Stimulated activated CD4-positive, alpha-beta T cell treated with anti-CD3 and anti-CD28 coated beads, Interleukin-1b, Interleukin-23, amount 100 ng/mL, for 1 hour (primary cell): ENCODE measurements at regions not wholly inside any gene's neighbourhood (a gene's known extent, or its start where the extent isn't known, plus 50 kb on each side); places are given as distances from the start of the nearest gene placed in this dataset.
"Not testable (repeated sequence)": the region's sequence is repeated elsewhere in the genome, so short reads cannot be mapped to it uniquely, and the experiment has no call there.

Experiments used
- DNase-seq, 2 donors: peaks; one replicate each; pipeline ENCODE4 v3.0.0-alpha.2; 2020; ENCODE audit warnings: low read depth in 2 of 2

GRCh38 chr20:29320216-29320949 is 1937.1 kb upstream of the DEFB115 start:
- not testable (repeated sequence) for DNase-seq

DNA sequence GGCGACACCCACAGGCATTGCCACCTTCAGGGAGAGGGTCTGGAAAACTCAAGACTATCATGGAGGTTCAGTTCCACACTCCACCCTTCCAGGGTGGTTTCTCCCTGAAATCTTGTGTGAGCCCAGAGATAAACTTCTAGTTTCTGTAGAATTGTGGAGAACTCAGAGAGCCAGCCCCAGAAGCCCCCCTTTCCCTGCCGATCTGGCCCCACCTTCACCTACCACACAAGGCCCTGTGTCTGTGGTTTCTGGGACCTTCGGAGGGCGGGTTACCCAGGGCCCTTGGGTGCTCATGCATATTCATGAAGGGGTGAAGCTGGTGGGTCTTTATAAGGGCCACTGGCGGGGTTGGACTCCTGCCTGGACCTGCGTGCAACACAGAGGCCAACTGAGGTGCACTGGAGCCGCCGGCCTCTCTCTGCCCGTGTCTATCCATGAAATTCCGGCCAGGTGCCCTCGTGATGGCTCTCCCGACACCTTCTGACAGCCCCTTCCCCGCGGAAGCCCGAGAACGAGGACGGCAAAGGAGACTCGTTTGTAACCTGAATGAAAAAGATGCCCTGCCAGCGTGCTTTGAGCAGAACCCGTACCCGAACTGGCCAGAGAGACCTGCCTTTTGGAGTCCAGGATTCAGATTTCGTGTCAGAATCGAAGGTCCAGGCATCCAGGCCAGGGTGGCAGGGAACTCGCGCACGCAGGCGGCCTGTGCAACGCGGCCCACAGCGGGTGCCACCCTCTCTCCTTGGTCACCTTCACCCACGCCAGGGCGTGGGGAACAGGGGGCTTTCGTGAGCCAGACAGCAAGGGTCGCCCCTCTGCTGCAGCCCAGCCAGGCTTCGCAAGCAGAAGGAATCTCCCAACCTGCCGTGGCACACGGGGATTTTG is 1933.6 kb upstream of the DEFB115 start:
- not testable (repeated sequence) for DNase-seq

DNA sequence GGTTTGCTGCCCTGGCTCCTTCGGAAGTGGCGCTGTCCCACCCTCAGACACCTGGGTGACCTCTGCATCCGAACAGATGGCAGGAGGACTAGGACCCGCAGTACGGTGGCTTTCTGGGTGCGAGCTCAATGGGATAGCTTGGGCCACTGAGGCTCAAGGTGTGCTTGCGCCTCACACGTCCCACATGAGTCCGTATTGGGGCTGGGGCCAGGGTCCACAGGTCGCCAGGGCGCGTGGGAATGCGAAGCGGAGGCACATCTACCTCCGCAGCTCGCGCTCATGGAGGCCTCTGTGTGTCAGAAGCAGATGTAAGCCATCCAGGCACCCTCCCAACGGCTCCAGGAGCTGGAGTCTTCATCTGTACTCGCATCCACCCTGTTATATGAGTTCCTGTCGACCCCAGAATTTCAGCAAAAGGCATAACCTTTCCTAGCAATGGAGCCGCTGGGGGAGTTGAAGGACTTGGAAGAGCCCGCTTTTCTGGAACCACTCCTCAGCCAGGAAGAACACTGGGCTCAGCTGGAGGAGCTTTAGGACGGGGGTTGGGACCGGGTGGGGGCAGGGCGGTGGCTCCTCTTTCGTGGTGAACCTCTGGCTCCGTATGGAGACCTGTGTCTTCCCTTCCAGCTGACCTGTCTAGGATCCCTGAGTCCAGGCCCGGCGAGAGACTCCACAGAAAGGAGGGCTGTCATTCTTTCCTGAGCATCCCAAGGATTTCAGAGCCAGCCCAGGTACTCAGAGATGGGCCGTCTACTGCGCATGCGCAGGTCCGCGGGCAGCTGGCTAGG is 1932.8 kb upstream of the DEFB115 start:
- not testable (repeated sequence) for DNase-seq

DNA sequence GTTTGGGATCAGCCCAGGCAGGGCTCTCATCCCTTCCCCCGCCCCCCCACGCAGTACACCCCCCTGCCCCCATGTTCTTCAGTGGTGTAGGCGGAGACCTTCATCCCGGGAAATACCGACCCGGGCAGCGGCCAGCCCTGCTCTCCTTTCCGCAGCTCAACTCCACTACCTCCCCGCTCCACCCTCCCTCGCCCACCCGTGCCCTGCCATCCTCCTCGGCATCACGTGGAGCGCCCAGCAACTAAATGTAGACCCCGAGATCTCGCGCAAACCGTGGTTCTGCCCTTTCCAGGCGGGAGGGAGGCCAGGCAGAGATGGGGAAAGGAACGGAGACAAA is 1932.2 kb upstream of the DEFB115 start:
- no peak for DNase-seq

- DNase-seq: not testable (repeated sequence)
Measured at GRCh38 chr20:29325781-29326180, 1931.7 kb upstream of the DEFB115 start.

GRCh38 chr20:29326376-29327070 is 1930.9 kb upstream of the DEFB115 start:
- DNase-seq: no peak

- not testable (repeated sequence) for DNase-seq
Measured at GRCh38 chr20:29327600-29328420, 1929.7 kb upstream of the DEFB115 start.

GRCh38 chr20:29330429-29331115 is 1926.9 kb upstream of the DEFB115 start:
- DNase-seq: not testable (repeated sequence)

- no peak for DNase-seq
Measured at GRCh38 chr20:29349836-29350235, 1907.6 kb upstream of the DEFB115 start.

DNA sequence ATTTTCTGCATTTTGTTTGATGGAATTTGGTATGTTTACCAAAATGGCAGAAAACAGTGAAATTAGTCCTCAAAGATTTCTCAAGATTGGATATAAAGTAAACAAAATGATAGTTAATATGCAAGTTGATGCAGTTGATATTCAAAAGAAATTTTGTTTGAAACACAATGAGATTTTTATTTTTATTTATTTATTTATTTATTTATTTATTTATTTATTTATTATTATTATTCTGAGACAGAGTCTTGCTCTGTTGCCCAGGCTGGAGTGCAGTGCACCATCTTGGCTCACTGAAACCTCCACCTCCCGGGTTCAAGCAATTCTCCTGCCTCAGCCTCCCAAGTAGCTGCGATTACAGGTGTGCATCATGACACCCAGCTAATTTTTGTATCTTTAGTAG is 1881.5 kb upstream of the DEFB115 start:
- DNase-seq: not testable (repeated sequence)

- not testable (repeated sequence) for DNase-seq
Measured at GRCh38 chr20:29392853-29393252, 1864.6 kb upstream of the DEFB115 start.

GRCh38 chr20:29408034-29408695 is 1849.3 kb upstream of the DEFB115 start:
- DNase-seq: no peak

- DNase-seq: not testable (repeated sequence)
Measured at GRCh38 chr20:29408707-29409106, 1848.8 kb upstream of the DEFB115 start.

DNA sequence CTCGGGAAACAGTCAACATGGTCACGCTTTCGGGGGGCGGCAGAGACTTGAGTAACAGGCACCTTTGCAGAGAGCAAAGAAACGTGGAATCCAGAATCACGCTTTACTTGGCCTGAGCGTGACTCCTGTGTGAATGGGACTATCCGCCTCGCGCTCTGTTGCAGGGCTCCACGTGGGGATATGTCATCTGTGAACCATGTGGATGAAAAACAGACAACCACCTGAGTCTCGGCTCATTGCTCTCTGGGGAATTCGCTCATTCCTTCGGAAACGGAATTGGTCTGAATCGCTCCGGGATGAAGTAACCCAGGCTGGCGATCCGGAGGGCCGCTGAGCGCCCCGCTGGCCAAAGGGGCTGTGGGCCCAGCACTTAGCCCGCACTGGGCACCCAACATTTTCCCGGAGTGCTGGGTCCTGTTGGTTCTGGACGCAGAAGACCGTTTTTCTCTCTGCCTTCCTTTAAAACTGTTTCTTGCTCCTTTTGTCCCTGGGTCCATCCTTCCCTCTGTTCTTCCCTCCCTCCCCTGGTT is 1848.2 kb upstream of the DEFB115 start:
- DNase-seq: not testable (repeated sequence)

GRCh38 chr20:29409833-29410805 is 1847.3 kb upstream of the DEFB115 start:
- no peak for DNase-seq

DNA sequence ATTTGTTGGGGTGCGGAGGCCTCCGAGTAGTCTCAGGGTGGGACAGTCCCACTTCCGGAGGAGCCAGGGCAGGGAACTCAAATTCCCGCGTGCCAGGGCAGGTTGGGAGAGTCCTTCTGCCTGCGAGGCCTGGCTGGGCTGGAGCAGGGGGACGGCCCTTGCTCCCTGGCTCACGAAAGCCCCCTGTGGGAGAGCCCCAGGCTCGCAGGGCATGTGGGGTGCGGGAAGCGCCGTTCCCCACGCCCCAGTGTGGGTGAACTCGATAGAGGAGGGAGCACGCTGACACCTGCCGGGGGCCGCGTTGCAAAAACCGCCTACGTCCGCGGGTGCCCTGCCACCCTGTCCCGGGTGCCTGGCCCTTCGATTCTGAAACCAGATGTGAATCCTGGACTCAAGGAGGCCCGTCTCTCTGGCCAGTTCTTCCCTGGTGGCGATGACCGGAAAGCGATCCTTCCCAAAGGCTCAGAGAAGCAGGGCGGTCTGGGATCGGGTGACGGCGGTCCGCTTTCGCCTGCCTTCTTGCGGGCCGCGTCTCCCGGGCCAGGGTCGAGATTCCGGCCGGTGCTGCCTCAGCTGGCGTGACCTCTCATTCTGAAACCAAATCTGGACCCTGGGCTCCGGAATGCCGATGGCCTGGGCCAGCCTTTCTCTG is 1846.5 kb upstream of the DEFB115 start:
- no peak for DNase-seq

DNA sequence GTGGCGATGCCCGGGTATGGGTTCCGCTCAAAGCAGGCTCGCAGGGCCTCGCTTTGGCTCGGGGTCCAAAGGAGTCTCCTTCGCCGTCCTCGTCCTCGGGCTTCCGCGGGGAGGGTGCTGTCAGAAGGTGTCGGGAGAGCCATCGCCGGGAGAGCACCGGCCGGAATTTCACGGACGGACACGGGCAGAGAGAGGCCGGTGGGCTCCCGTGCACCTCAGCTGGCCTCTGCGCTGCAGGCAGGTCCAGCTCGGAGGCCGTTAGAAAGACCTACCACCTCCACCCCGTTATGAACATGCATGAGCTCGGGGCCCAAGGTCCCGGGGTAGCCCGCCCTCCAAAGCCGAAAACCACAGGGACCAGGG is 1846.0 kb upstream of the DEFB115 start:
- not testable (repeated sequence) for DNase-seq

DNA sequence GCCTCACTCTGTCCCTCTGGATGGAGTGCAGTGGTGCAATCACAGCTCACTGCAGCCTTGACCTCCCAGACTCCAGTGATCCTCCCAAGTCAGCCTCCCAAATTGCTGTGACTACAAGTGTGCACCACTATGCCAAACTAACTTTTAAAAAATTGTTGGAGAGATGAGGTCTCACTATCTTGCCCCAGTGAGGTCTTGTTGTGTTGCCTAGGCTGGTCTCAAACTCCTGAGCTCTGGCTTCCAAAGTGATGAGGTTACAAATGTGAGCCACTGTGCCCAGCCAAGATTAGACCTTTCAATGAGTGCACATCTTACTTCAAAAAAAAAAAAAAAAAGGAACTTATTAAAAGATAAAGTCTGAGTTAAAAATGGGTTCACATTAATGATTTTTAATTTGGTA is 1838.1 kb upstream of the DEFB115 start:
- no peak for DNase-seq
